Gastroesophageal sphincter (tissue), 4 donors: ENCODE measurements at regions not wholly inside any gene's neighbourhood (a gene's known extent, or its start where the extent isn't known, plus 50 kb on each side); places are given as distances from the start of the nearest gene placed in this dataset.

ENCODE experiments used
- ATAC-seq: fragments of 150-250 bp; one replicate; pipeline ENCODE4 v1.9.1; 2016; ENCODE audit warnings: mild to moderate bottlenecking, moderate library complexity
- H3K27ac ChIP-seq, 4 donors: fragments of 200-600 bp; sonication (generic) in 3 of 4; 1 replicate in 3 of 4; 2 replicates in 1 of 4; pipeline ENCODE4 v1.5.1; 2016 to 2019
- H3K27me3 ChIP-seq: fragments of 200-600 bp; sonication (generic); one replicate; pipeline ENCODE4 v1.5.1; 2019
- H3K36me3 ChIP-seq, 2 donors: fragments of 200-600 bp; sonication (generic); one replicate each; pipeline ENCODE4 v1.5.1; 2019; ENCODE audit warnings: control low read depth in 1 of 2
- H3K4me1 ChIP-seq, 3 donors: fragments of 200-600 bp; sonication (generic); 1 replicate in 2 of 3; 2 replicates in 1 of 3; pipeline ENCODE4 v1.5.1; 2016 to 2019; ENCODE audit warnings: control low read depth in 2 of 3
- H3K4me3 ChIP-seq, 2 donors: fragments of 200-600 bp; sonication (generic); one replicate each; pipeline ENCODE4 v1.5.1; 2019; ENCODE audit warnings: mild to moderate bottlenecking in 1 of 2, moderate library complexity in 1 of 2
- H3K9me3 ChIP-seq, 3 donors: fragments of 200-600 bp; sonication (generic); one replicate each; pipeline ENCODE4 v1.5.1; 2017 to 2019; ENCODE audit warnings: control low read depth in 2 of 3
- CTCF ChIP-seq, 4 experiments: fragments of 200-600 bp in 2 of 4; fragments of 450-650 bp in 2 of 4; sonication (generic) in 1 of 4; IDR thresholded peaks; one replicate each; pipeline ENCODE4 v1.5.1; 2017 to 2019; ENCODE audit warnings: antibody characterized with exemption in 4 of 4, mild to moderate bottlenecking in 2 of 4, moderate library complexity in 2 of 4
- EP300 ChIP-seq: sonication (generic); formaldehyde crosslinking; IDR thresholded peaks from one replicate; pipeline ENCODE4 v1.6.1; 2017; ENCODE audit warnings: antibody characterized with exemption, mild to moderate bottlenecking
- POLR2A ChIP-seq, 2 donors: fragments of 450-650 bp; IDR thresholded peaks; one replicate each; pipeline ENCODE4 v1.6.1; 2017; ENCODE audit warnings: antibody characterized with exemption in 2 of 2, mild to moderate bottlenecking in 2 of 2, moderate library complexity in 1 of 2
- POLR2AphosphoS5 ChIP-seq: sonication (generic); formaldehyde crosslinking; IDR thresholded peaks from one replicate; pipeline ENCODE4 v1.6.1; 2017; ENCODE audit warnings: antibody characterized with exemption
- WGBS, 2 donors: methylation state at CpG; one replicate each; pipeline ENCODE4 v1.1.5; 2018; ENCODE audit warnings: low coverage in 1 of 2; 5-methylcytosine and 5-hydroxymethylcytosine counted together

- H3K4me1 ChIP-seq: no peaks in the 10 kb centered on the region
- H3K27me3 ChIP-seq: no peaks in the 10 kb centered on the region
- H3K27ac ChIP-seq: no peak overlapping the region
- TF ChIP-seq POLR2A (IDR thresholded peaks at IDR 0.05): no peak
- TF ChIP-seq CTCF (IDR thresholded peaks at IDR 0.05): no peak
- no peak for TF ChIP-seq EP300
- no peak for TF ChIP-seq POLR2AphosphoS5
- ATAC-seq: no peak
- no peaks in the 10 kb centered on the region for H3K9me3 ChIP-seq
- no peak overlapping the region for H3K4me3 ChIP-seq
- no peaks in the 10 kb centered on the region for H3K36me3 ChIP-seq
- 44 to 56% methylated on average over 3 of the region's 3 CpGs for WGBS, 2 donors
Observed at GRCh38 chr13:72195044-72195704, 328.2 kb upstream of the DACH1 start.

GRCh38 chr13:72194523-72194922, 327.5 kb upstream of the DACH1 start:
- no peak overlapping the region for H3K27ac ChIP-seq
- no peak for ATAC-seq
- no peaks in the 10 kb centered on the region for H3K4me1 ChIP-seq
- no peak overlapping the region for H3K4me3 ChIP-seq
- no peaks in the 10 kb centered on the region for H3K9me3 ChIP-seq
- TF ChIP-seq POLR2AphosphoS5 (no peak), CTCF (IDR thresholded peaks at IDR 0.05) (no peak), EP300 (no peak), POLR2A (IDR thresholded peaks at IDR 0.05) (no peak)
- no peaks in the 10 kb centered on the region for H3K27me3 ChIP-seq
- no peaks in the 10 kb centered on the region for H3K36me3 ChIP-seq
- WGBS, 2 donors: 41 to 53% methylated on average over 6 of the region's 6 CpGs

GRCh38 chr13:72186730-72187422, 319.9 kb upstream of the DACH1 start:
- Histone ChIP-seq H3K9me3 (no peaks in the 10 kb centered on the region), H3K4me3 (no peak overlapping the region), H3K36me3 (no peaks in the 10 kb centered on the region), H3K27ac (no peak overlapping the region), H3K4me1 (no peaks in the 10 kb centered on the region), H3K27me3 (no peaks in the 10 kb centered on the region)
- no peak for TF ChIP-seq POLR2AphosphoS5
- TF ChIP-seq POLR2A (IDR thresholded peaks at IDR 0.05): no peak
- TF ChIP-seq CTCF (IDR thresholded peaks at IDR 0.05): no peak
- TF ChIP-seq EP300: no peak
- no peak for ATAC-seq
- WGBS, 2 donors: 54 to 63% methylated on average over 2 to 6 of the region's 7 CpGs

GRCh38 chr13:72185776-72186175, 318.8 kb upstream of the DACH1 start:
- no peaks in the 10 kb centered on the region for H3K36me3 ChIP-seq
- H3K4me1 ChIP-seq: no peaks in the 10 kb centered on the region
- no peak for ATAC-seq
- TF ChIP-seq POLR2AphosphoS5 (no peak), EP300 (no peak), CTCF (IDR thresholded peaks at IDR 0.05) (no peak), POLR2A (IDR thresholded peaks at IDR 0.05) (no peak)
- H3K4me3 ChIP-seq: no peak overlapping the region
- no peaks in the 10 kb centered on the region for H3K27me3 ChIP-seq
- no peak overlapping the region for H3K27ac ChIP-seq
- H3K9me3 ChIP-seq: no peaks in the 10 kb centered on the region

- Histone ChIP-seq H3K9me3 (no peaks in the 10 kb centered on the region), H3K4me1 (no peaks in the 10 kb centered on the region), H3K4me3 (no peak overlapping the region), H3K36me3 (no peaks in the 10 kb centered on the region), H3K27me3 (no peaks in the 10 kb centered on the region), H3K27ac (no peak overlapping the region)
- ATAC-seq: no peak
- 35 to 55% methylated on average over 2 of the region's 2 CpGs for WGBS, 2 donors
- TF ChIP-seq CTCF (IDR thresholded peaks at IDR 0.05) (no peak), EP300 (no peak), POLR2AphosphoS5 (no peak), POLR2A (IDR thresholded peaks at IDR 0.05) (no peak)
Observed at GRCh38 chr13:72181661-72182060, 314.7 kb upstream of the DACH1 start.
